Breast epithelium (tissue), 4 donors: ENCODE measurements at regions not wholly inside any gene's neighbourhood (a gene's known extent, or its start where the extent isn't known, plus 50 kb on each side); places are given as distances from the start of the nearest gene placed in this dataset.

ENCODE experiments used
- DNase-seq, 2 donors: peaks; one replicate each; pipeline ENCODE4 v3.0.0-alpha.2; 2019; ENCODE audit warnings: low spot score in 2 of 2
- H3K27ac ChIP-seq, 2 donors: fragments of 200-600 bp; sonication (generic) in 1 of 2; one replicate each; pipeline ENCODE4 v1.5.1; 2016 to 2019; ENCODE audit warnings: mild to moderate bottlenecking in 1 of 2
- H3K27me3 ChIP-seq, 2 donors: fragments of 200-600 bp; sonication (generic) in 1 of 2; one replicate each; pipeline versions ENCODE4 v1.5.1 to v1.6.0; 2017 to 2019; ENCODE audit warnings: control low read depth in 1 of 2, mild to moderate bottlenecking in 1 of 2
- H3K36me3 ChIP-seq: fragments of 200-600 bp; one replicate; pipeline ENCODE4 v1.5.1; 2019
- H3K4me1 ChIP-seq, 2 donors: fragments of 200-600 bp; sonication (generic); one replicate each; pipeline ENCODE4 v1.5.1; 2016 to 2019; ENCODE audit warnings: control low read depth in 1 of 2
- H3K4me3 ChIP-seq, 3 donors: fragments of 200-600 bp; sonication (generic); 1 replicate in 2 of 3; 2 replicates in 1 of 3; pipeline ENCODE4 v1.5.1; 2016 to 2019; ENCODE audit warnings: mild to moderate bottlenecking in 3 of 3, moderate library complexity in 2 of 3
- H3K9me3 ChIP-seq, 2 donors: fragments of 200-600 bp; sonication (generic) in 1 of 2; one replicate each; pipeline ENCODE4 v1.5.1; 2016 to 2019; ENCODE audit warnings: control low read depth in 1 of 2
- CTCF ChIP-seq, 3 donors: fragments of 450-650 bp; IDR thresholded peaks; one replicate each; pipeline ENCODE4 v1.5.1; 2016 to 2017; ENCODE audit warnings: antibody characterized with exemption in 3 of 3, mild to moderate bottlenecking in 3 of 3, moderate library complexity in 3 of 3
- POLR2A ChIP-seq: fragments of 450-650 bp; IDR thresholded peaks from one replicate; pipeline ENCODE4 v1.6.1; 2016; ENCODE audit warnings: antibody characterized with exemption, mild to moderate bottlenecking, moderate library complexity
- POLR2AphosphoS5 ChIP-seq, 3 donors: sonication (generic); formaldehyde crosslinking; IDR thresholded peaks; one replicate each; pipeline ENCODE4 v1.6.1; 2017; ENCODE audit warnings: antibody characterized with exemption in 3 of 3
- intact Hi-C: fragments of 100-400 bp; cut with DNase I; formaldehyde crosslinking; loops from one replicate; pipeline ENCODE4 v1.15.1; 2023; ENCODE audit warnings: low total_unique reads

- H3K36me3 ChIP-seq, result no peaks in the 10 kb centered on the region
- H3K27me3 ChIP-seq, result no peaks in the 10 kb centered on the region
- no peak for TF ChIP-seq CTCF (IDR thresholded peaks at IDR 0.05)
- no peak for TF ChIP-seq POLR2AphosphoS5 (IDR thresholded peaks at IDR 0.05)
- TF ChIP-seq POLR2A, result no peak
- no peaks in the 10 kb centered on the region for H3K9me3 ChIP-seq
- intact Hi-C loops, result no loop called here
- H3K27ac ChIP-seq, result no peak overlapping the region
- DNase-seq, result no peak
- H3K4me1 ChIP-seq, result no peaks in the 10 kb centered on the region
- H3K4me3 ChIP-seq, result no peak overlapping the region
Measured at GRCh38 chr4:125401784-125402183, 87.0 kb downstream of the FAT4 start.

- intact Hi-C loops, result no loop called here
- no peak for DNase-seq
- Histone ChIP-seq H3K9me3 (peaks cover 4 to 9% of the 10 kb centered on the region in 2 donors), H3K4me3 (no peak overlapping the region), H3K27me3 (no peaks in the 10 kb centered on the region), H3K27ac (no peak overlapping the region), H3K36me3 (peaks cover 3% of the 10 kb centered on the region), H3K4me1 (no peaks in the 10 kb centered on the region)
- no peak for TF ChIP-seq CTCF (IDR thresholded peaks at IDR 0.05)
- TF ChIP-seq POLR2AphosphoS5 (IDR thresholded peaks at IDR 0.05), result no peak
- TF ChIP-seq POLR2A, result no peak
Measured at GRCh38 chr4:125420526-125420925, 105.8 kb downstream of the FAT4 start.

- Histone ChIP-seq H3K36me3 (peaks cover 3% of the 10 kb centered on the region), H3K4me1 (no peaks in the 10 kb centered on the region), H3K27me3 (no peaks in the 10 kb centered on the region), H3K9me3 (peaks cover 4 to 9% of the 10 kb centered on the region in 2 donors), H3K27ac (no peak overlapping the region), H3K4me3 (no peak overlapping the region)
- intact Hi-C loops, result no loop called here
- TF ChIP-seq CTCF (IDR thresholded peaks at IDR 0.05) (no peak), POLR2A (no peak), POLR2AphosphoS5 (IDR thresholded peaks at IDR 0.05) (no peak)
- DNase-seq, result no peak
Measured at GRCh38 chr4:125421547-125421946, 106.8 kb downstream of the FAT4 start.

- TF ChIP-seq POLR2AphosphoS5 (IDR thresholded peaks at IDR 0.05) (no peak), POLR2A (no peak), CTCF (IDR thresholded peaks at IDR 0.05) (no peak)
- no peak for DNase-seq
- intact Hi-C loops, result no loop called here
- H3K27ac ChIP-seq, result no peak overlapping the region
- H3K4me1 ChIP-seq, result no peaks in the 10 kb centered on the region
- no peaks in the 10 kb centered on the region for H3K27me3 ChIP-seq
- H3K4me3 ChIP-seq, result no peak overlapping the region
- peaks cover 4 to 9% of the 10 kb centered on the region in 2 donors for H3K9me3 ChIP-seq
- H3K36me3 ChIP-seq, result peaks cover 3% of the 10 kb centered on the region
Measured at GRCh38 chr4:125423124-125423523, 108.4 kb downstream of the FAT4 start.

GRCh38 chr4:125428832-125429231 lies 114.1 kb downstream of the FAT4 start:
- Histone ChIP-seq H3K36me3 (no peaks in the 10 kb centered on the region), H3K4me1 (no peaks in the 10 kb centered on the region), H3K27ac (no peak overlapping the region), H3K9me3 (no peaks in the 10 kb centered on the region), H3K4me3 (no peak overlapping the region), H3K27me3 (no peaks in the 10 kb centered on the region)
- no peak for DNase-seq
- intact Hi-C loops, result no loop called here
- TF ChIP-seq POLR2AphosphoS5 (IDR thresholded peaks at IDR 0.05) (no peak), CTCF (IDR thresholded peaks at IDR 0.05) (no peak), POLR2A (no peak)
